ENCODE measurements at regions not wholly inside any gene's neighbourhood (a gene's known extent, or its start where the extent isn't known, plus 50 kb on each side); places are given as distances from the start of the nearest gene placed in this dataset.

GRCh38 chr11:69219991-69220390 is 64.3 kb downstream of the SMIM38 start:
- TF ChIP-seq, protein P1, sequence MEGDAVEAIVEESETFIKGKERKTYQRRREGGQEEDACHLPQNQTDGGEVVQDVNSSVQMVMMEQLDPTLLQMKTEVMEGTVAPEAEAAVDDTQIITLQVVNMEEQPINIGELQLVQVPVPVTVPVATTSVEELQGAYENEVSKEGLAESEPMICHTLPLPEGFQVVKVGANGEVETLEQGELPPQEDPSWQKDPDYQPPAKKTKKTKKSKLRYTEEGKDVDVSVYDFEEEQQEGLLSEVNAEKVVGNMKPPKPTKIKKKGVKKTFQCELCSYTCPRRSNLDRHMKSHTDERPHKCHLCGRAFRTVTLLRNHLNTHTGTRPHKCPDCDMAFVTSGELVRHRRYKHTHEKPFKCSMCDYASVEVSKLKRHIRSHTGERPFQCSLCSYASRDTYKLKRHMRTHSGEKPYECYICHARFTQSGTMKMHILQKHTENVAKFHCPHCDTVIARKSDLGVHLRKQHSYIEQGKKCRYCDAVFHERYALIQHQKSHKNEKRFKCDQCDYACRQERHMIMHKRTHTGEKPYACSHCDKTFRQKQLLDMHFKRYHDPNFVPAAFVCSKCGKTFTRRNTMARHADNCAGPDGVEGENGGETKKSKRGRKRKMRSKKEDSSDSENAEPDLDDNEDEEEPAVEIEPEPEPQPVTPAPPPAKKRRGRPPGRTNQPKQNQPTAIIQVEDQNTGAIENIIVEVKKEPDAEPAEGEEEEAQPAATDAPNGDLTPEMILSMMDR (IDR thresholded peaks at IDR 0.05): no peak
- TF ChIP-seq POLR2A (IDR thresholded peaks at IDR 0.05): no peak
